Activated CD8-positive, alpha-beta memory T cell treated with anti-CD3 and anti-CD28 coated beads, Interleukin-2, amount 10 ng/mL, durations not matched to agents 7 days and 5 days (primary cell): ENCODE measurements at regions not wholly inside any gene's neighbourhood (a gene's known extent, or its start where the extent isn't known, plus 50 kb on each side); places are given as distances from the start of the nearest gene placed in this dataset.

Source experiments
- ATAC-seq: fragments of 150-1000 bp; cut with Tn5 transposase; one replicate; pipeline ENCODE4 v1.10.0; 2021; ENCODE audit warnings: moderate library complexity
- CTCF ChIA-PET: fragments of 350-600 bp; sonication (Branson Sonifier 250); formaldehyde crosslinking; loops from one replicate; lab custom pipeline; 2021; ENCODE audit warnings: antibody characterized with exemption; lab: Charles Lee
- DNase-seq: peaks from one replicate; pipeline ENCODE4 v3.0.0-alpha.2; 2020
- H3K27ac Mint-ChIP-seq: one replicate; pipeline ENCODE4 v1.8.0; 2021; ENCODE audit warnings: mild to moderate bottlenecking, mixed read lengths
- H3K27me3 Mint-ChIP-seq: one replicate; pipeline ENCODE4 v1.8.0; 2021; ENCODE audit warnings: mixed read lengths
- H3K36me3 Mint-ChIP-seq: one replicate; pipeline ENCODE4 v1.8.0; 2021; ENCODE audit warnings: mild to moderate bottlenecking, mixed read lengths
- H3K4me1 Mint-ChIP-seq: one replicate; pipeline ENCODE4 v1.8.0; 2021; ENCODE audit warnings: mixed read lengths
- H3K4me3 Mint-ChIP-seq: one replicate; pipeline ENCODE4 v1.8.0; 2021; ENCODE audit warnings: mild to moderate bottlenecking, moderate library complexity, mixed read lengths
- H3K9me3 Mint-ChIP-seq: one replicate; pipeline ENCODE4 v1.8.0; 2022; ENCODE audit warnings: low read depth, mixed read lengths

- H3K4me3 Mint-ChIP-seq, result no peak overlapping the region
- H3K36me3 Mint-ChIP-seq, result no peaks in the 10 kb centered on the region
- CTCF ChIA-PET, result no interaction called here
Observed at GRCh38 chr5:106862450-106863193, 808.1 kb downstream of the EFNA5 start.

DNA sequence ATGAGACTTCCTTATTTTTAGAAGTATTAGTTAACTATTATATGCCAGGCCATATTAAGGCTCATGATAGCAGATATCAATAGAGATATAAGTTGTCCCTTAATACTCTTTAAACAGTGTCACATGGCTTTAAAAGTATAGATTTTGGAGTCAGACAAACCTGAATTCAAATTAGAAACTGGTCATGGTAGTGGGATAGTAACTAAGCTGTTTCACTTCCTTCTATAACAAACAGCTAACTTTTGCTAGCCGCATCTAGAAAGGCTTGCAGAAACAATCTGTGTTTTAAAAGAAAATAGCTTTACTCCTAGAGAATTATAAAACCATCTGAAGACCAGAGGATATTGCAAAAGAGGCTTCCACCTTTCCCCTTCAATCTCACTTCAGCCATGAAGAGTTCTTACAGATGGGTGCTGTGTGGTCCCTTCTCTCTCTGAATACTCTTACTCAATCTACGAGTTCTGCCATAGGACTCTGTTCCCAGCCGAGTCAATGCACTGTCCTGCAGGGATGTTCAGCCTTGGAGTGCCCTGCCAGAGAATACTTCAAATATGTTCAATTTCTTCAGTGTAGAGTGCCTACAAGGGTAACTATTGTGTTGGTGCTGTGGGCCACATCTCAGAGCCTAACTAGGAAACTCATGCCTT, 810.2 kb downstream of the EFNA5 start:
- CTCF ChIA-PET, result no interaction called here
- H3K4me3 Mint-ChIP-seq, result no peak overlapping the region
- peaks cover 2% of the 10 kb centered on the region for H3K9me3 Mint-ChIP-seq
- no peaks in the 10 kb centered on the region for H3K4me1 Mint-ChIP-seq
- H3K36me3 Mint-ChIP-seq, result no peaks in the 10 kb centered on the region
- H3K27ac Mint-ChIP-seq, result no peak overlapping the region
- H3K27me3 Mint-ChIP-seq, result no peaks in the 10 kb centered on the region
- DNase-seq (no peak), ATAC-seq (no peak)

More at GRCh38 chr5:106862450-106863193, 808.1 kb downstream of the EFNA5 start:
- Mint-ChIP-seq H3K9me3 (peaks cover 2% of the 10 kb centered on the region), H3K27me3 (no peaks in the 10 kb centered on the region), H3K4me1 (no peaks in the 10 kb centered on the region), H3K27ac (no peak overlapping the region)
- ATAC-seq (no peak), DNase-seq (no peak)

DNA sequence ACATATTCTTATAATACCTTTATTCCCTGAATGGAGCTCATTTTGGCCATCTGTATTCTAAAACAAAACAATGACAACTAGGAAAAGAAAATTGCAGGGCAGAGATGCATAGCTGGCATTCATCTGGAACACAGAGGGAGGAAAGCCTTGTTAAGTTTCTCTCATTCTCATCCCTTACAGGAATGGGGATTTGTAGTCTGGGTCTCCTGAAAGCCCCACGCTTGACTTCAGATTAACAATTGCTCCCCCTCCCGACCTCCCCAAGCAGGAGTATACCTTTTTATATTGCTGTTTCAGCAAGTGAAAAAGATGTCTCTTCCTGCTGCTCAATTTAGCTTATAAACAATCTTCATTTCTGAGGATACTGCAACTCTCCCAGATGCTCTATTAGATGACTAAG, 812.1 kb downstream of the EFNA5 start:
- H3K4me3 Mint-ChIP-seq, result no peak overlapping the region
- no peaks in the 10 kb centered on the region for H3K9me3 Mint-ChIP-seq
- no peaks in the 10 kb centered on the region for H3K27me3 Mint-ChIP-seq
- ATAC-seq (no peak), DNase-seq (no peak)
- no peak overlapping the region for H3K27ac Mint-ChIP-seq
- CTCF ChIA-PET, result no interaction called here
- H3K36me3 Mint-ChIP-seq, result no peaks in the 10 kb centered on the region
- no peaks in the 10 kb centered on the region for H3K4me1 Mint-ChIP-seq

GRCh38 chr5:106854922-106855321, 815.8 kb downstream of the EFNA5 start:
- CTCF ChIA-PET, result no interaction called here
- H3K36me3 Mint-ChIP-seq, result no peaks in the 10 kb centered on the region
- no peak overlapping the region for H3K4me3 Mint-ChIP-seq
- DNase-seq (no peak), ATAC-seq (no peak)
- H3K4me1 Mint-ChIP-seq, result no peaks in the 10 kb centered on the region
- H3K9me3 Mint-ChIP-seq, result no peaks in the 10 kb centered on the region
- H3K27me3 Mint-ChIP-seq, result no peaks in the 10 kb centered on the region
- H3K27ac Mint-ChIP-seq, result no peak overlapping the region

- no peaks in the 10 kb centered on the region for H3K27me3 Mint-ChIP-seq
- H3K36me3 Mint-ChIP-seq, result no peaks in the 10 kb centered on the region
- ATAC-seq, result no peak
- CTCF ChIA-PET, result no interaction called here
- no peak overlapping the region for H3K27ac Mint-ChIP-seq
- no peak overlapping the region for H3K4me3 Mint-ChIP-seq
- no peak for DNase-seq
- no peaks in the 10 kb centered on the region for H3K4me1 Mint-ChIP-seq
- H3K9me3 Mint-ChIP-seq, result no peaks in the 10 kb centered on the region
Observed at GRCh38 chr5:106854105-106854687, 816.5 kb downstream of the EFNA5 start.

GRCh38 chr5:106853266-106853665, 817.5 kb downstream of the EFNA5 start:
- no peaks in the 10 kb centered on the region for H3K27me3 Mint-ChIP-seq
- no peaks in the 10 kb centered on the region for H3K36me3 Mint-ChIP-seq
- H3K4me3 Mint-ChIP-seq, result no peak overlapping the region
- no peaks in the 10 kb centered on the region for H3K4me1 Mint-ChIP-seq
- no peak overlapping the region for H3K27ac Mint-ChIP-seq
- no peaks in the 10 kb centered on the region for H3K9me3 Mint-ChIP-seq
- CTCF ChIA-PET, result no interaction called here
- ATAC-seq (no peak), DNase-seq (no peak)

GRCh38 chr5:106849266-106849665, 821.5 kb downstream of the EFNA5 start:
- no peaks in the 10 kb centered on the region for H3K36me3 Mint-ChIP-seq
- H3K27ac Mint-ChIP-seq, result no peak overlapping the region
- ATAC-seq (no peak), DNase-seq (no peak)
- H3K27me3 Mint-ChIP-seq, result no peaks in the 10 kb centered on the region
- H3K4me1 Mint-ChIP-seq, result no peaks in the 10 kb centered on the region
- no peak overlapping the region for H3K4me3 Mint-ChIP-seq
- CTCF ChIA-PET, result no interaction called here
- H3K9me3 Mint-ChIP-seq, result no peaks in the 10 kb centered on the region

DNA sequence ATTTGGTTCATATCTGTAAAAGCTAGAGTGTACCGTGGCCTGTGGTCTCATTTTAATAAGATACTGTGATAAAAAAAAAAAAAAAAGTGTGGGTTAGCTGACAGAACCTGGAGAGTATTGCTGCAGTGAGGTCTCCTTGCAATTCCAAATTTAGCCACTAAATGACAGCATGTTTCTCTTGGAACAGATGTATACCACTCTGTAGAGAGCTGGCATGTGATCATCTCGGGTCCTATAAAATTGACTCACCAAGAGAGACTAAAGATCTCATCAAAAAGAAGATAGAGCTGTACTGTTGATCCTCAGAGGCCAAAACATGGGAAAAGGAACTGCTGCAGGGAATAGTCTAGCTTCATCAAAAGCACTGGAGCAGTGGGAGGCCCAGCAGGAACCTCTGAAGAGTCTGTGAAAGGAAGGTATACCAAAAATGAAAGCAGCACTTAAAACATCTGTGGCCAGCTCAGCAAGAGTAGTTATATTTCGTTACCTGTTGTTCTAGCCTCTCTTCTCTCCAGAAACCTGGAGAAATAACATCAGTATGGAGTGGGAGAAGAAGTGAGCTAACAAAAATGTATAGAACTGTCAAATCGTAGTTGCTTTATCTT, 826.8 kb downstream of the EFNA5 start:
- Mint-ChIP-seq H3K36me3 (no peaks in the 10 kb centered on the region), H3K27me3 (no peaks in the 10 kb centered on the region), H3K9me3 (peaks cover 4% of the 10 kb centered on the region), H3K4me1 (no peaks in the 10 kb centered on the region), H3K27ac (no peak overlapping the region), H3K4me3 (no peak overlapping the region)
- ATAC-seq (no peak), DNase-seq (no peak)
- CTCF ChIA-PET, result no interaction called here

- DNase-seq, result no peak
- Mint-ChIP-seq H3K4me1 (no peaks in the 10 kb centered on the region), H3K4me3 (no peak overlapping the region), H3K36me3 (no peaks in the 10 kb centered on the region), H3K9me3 (peaks cover 6% of the 10 kb centered on the region), H3K27me3 (no peaks in the 10 kb centered on the region), H3K27ac (no peak overlapping the region)
- no peak for ATAC-seq
- CTCF ChIA-PET, result no interaction called here
Observed at GRCh38 chr5:106833517-106833916, 837.2 kb downstream of the EFNA5 start.

DNA sequence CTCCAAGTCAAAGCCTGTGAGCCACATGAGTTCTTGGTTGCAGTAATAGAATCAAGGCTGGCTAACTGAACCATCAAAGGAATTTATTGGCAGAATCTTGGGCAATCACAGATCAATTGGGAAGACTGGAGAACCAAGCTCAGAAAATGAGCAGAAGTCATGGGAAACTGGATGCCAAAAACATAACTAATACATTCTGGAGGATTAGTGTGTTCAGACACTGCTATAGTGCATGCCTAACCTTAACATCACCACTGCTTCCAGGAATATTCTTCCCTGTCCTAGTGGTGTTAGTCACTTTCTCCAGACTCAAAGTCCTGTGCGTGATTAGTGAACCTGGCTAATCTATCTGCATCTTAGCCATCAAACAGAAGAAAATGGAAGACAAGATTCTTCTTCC, 843.7 kb downstream of the EFNA5 start:
- H3K27ac Mint-ChIP-seq, result no peak overlapping the region
- no peaks in the 10 kb centered on the region for H3K27me3 Mint-ChIP-seq
- CTCF ChIA-PET, result no interaction called here
- H3K4me1 Mint-ChIP-seq, result no peaks in the 10 kb centered on the region
- no peak overlapping the region for H3K4me3 Mint-ChIP-seq
- ATAC-seq, result no peak
- no peak for DNase-seq
- H3K9me3 Mint-ChIP-seq, result peaks cover 2% of the 10 kb centered on the region
- H3K36me3 Mint-ChIP-seq, result no peaks in the 10 kb centered on the region

GRCh38 chr5:106825374-106825773, 845.4 kb downstream of the EFNA5 start:
- H3K4me3 Mint-ChIP-seq, result no peak overlapping the region
- DNase-seq, result no peak
- H3K4me1 Mint-ChIP-seq, result no peaks in the 10 kb centered on the region
- no peak overlapping the region for H3K27ac Mint-ChIP-seq
- H3K9me3 Mint-ChIP-seq, result peaks cover 2% of the 10 kb centered on the region
- no peaks in the 10 kb centered on the region for H3K27me3 Mint-ChIP-seq
- no peaks in the 10 kb centered on the region for H3K36me3 Mint-ChIP-seq
- CTCF ChIA-PET, result no interaction called here
- ATAC-seq, result no peak

DNA sequence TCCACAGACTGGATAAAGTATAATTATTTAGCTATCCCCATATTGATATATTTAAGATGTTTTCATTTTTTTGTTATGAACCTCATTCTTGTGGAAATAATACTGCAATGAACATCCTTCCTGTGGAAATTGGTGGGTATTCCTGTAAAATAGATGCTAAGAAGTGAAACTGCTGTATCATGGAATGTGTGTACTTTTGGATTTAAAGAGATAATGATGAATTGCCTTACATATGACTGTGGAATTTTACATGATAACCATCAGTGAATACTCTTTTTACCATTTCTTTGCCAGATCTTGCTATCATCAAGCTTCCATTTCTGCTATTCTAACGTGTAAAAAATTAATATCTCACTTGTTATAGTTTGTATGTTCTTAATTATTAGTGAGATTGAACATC, 847.9 kb downstream of the EFNA5 start:
- H3K27ac Mint-ChIP-seq, result no peak overlapping the region
- ATAC-seq, result no peak
- DNase-seq, result no peak
- H3K4me3 Mint-ChIP-seq, result no peak overlapping the region
- CTCF ChIA-PET, result no interaction called here
- H3K9me3 Mint-ChIP-seq, result no peaks in the 10 kb centered on the region
- H3K36me3 Mint-ChIP-seq, result no peaks in the 10 kb centered on the region
- no peaks in the 10 kb centered on the region for H3K4me1 Mint-ChIP-seq
- no peaks in the 10 kb centered on the region for H3K27me3 Mint-ChIP-seq

DNA sequence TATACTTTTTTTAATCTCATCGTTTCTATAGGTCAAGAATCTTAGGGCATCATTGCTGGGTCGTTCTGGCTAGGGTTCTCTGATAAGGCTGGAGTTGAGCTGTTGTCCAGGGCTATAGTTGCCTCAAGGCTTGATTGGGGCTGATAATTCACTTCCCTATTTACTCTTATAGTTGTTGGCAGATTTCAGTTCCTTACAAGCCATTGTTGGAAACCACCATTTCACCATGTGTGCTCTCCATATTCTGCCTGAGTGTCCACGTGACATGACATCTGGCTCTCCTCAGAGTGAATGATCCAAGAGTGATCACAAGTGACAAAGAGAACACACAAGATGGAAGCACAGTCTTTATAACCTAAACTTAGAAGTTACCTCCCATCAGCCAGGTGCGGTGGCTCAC, 852.2 kb downstream of the EFNA5 start:
- Mint-ChIP-seq H3K4me3 (no peak overlapping the region), H3K9me3 (peaks cover 2% of the 10 kb centered on the region), H3K36me3 (no peaks in the 10 kb centered on the region), H3K4me1 (no peaks in the 10 kb centered on the region), H3K27ac (no peak overlapping the region), H3K27me3 (no peaks in the 10 kb centered on the region)
- DNase-seq, result no peak
- CTCF ChIA-PET, result no interaction called here
- ATAC-seq, result no peak

- no peak for DNase-seq
- H3K9me3 Mint-ChIP-seq, result peaks cover 2% of the 10 kb centered on the region
- no peaks in the 10 kb centered on the region for H3K4me1 Mint-ChIP-seq
- H3K36me3 Mint-ChIP-seq, result no peaks in the 10 kb centered on the region
- no peak overlapping the region for H3K4me3 Mint-ChIP-seq
- H3K27me3 Mint-ChIP-seq, result no peaks in the 10 kb centered on the region
- H3K27ac Mint-ChIP-seq, result no peak overlapping the region
- ATAC-seq, result no peak
- CTCF ChIA-PET, result no interaction called here
Observed at GRCh38 chr5:106814961-106815360, 855.8 kb downstream of the EFNA5 start.
